GM18867 (cell line): ENCODE measurements at regions not wholly inside any gene's neighbourhood (a gene's known extent, or its start where the extent isn't known, plus 50 kb on each side); places are given as distances from the start of the nearest gene placed in this dataset.

Experiments
- ATAC-seq: cut with Tn5 transposase; IDR thresholded peaks from one replicate; pipeline ENCODE4 v1.9.1; 2021; ENCODE audit warnings: mild to moderate bottlenecking, moderate library complexity; ENCODE audit not compliant: unreplicated experiment

- ATAC-seq = no peak
Measured at GRCh38 chr22:49181431-49181830, 646.2 kb downstream of the BRD1 start.

- no peak for ATAC-seq
Measured at GRCh38 chr22:49180683-49181024, 647.0 kb downstream of the BRD1 start.

- ATAC-seq = no peak
Measured at GRCh38 chr22:49179886-49180682, 647.6 kb downstream of the BRD1 start.

DNA sequence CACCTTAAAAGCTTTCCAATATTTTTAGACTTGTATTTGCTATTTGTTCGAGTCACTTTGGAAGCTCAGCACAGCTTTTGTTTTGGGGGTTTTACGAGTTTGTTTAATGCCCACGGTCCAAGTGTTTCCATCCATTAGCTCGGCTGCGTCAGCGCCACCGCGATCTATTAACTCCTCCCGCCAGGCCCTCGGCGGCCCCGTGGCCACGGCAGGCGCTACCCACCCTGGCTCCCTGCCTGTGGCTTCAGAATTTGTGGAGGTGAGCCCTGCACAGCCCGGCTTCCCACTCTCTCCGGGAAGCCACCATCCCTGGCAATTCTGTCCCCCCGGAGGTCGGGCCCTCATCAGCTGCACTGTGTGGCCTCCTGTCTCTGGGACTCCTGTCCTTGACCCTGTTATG is 648.5 kb downstream of the BRD1 start:
- ATAC-seq = no peak

DNA sequence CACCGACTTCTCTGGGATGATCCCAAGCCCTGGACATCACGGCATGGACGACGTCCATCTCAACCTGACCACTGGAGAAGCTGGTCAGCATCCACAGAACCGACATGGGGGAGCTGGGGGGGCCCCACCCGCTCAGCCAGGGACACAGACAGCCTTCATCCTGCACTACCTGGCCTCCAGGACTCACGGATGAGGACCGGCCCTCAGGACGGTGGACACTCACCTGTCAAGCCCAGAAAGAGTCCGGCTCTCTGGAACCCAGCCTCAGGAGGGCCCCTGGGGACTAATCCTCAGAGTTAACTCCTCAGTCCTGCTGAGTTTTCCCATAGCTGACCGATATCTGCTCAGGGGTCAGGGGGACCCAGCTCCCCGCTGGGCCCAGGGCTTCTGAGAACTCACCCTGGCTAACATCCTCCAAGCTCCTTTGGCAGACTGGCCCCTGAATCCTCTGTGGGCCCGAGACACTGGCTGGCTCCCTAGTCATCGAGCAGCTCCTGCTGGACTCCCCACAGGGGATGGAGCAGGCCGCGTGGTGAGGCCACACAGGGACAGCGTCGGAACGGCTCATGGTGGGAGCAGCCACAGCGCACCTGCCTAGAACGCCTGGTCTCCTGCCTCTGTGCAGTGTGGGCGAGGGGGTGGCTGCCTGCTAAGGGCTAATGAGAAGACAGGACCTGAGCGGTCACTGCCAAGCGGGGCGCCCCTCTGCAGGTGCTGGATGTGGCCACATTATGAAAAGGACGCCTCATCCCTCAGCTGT is 649.2 kb downstream of the BRD1 start:
- no peak for ATAC-seq

- ATAC-seq = no peak
Measured at GRCh38 chr22:49177666-49178065, 650.0 kb downstream of the BRD1 start.

DNA sequence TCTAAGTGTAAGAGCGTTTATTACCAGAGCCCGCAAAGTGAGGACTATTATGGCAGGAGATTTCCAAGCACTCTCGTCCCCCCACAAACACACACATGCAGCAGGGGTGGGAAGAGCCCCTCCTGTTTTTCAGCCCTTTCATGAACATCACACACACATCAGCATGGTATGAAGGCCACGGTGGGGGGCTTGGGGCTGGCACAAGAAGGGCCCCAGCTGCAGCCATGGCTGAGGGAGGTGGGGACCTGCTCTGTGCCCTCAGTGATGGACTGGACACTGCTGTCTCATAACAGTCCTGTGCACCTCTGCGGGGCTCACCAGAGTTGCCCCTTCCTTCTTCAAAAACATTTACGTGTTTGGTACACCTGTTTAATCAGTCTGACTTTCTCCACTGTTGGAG is 650.7 kb downstream of the BRD1 start:
- no peak for ATAC-seq

GRCh38 chr22:49170053-49170452 is 657.6 kb downstream of the BRD1 start:
- ATAC-seq = no peak

DNA sequence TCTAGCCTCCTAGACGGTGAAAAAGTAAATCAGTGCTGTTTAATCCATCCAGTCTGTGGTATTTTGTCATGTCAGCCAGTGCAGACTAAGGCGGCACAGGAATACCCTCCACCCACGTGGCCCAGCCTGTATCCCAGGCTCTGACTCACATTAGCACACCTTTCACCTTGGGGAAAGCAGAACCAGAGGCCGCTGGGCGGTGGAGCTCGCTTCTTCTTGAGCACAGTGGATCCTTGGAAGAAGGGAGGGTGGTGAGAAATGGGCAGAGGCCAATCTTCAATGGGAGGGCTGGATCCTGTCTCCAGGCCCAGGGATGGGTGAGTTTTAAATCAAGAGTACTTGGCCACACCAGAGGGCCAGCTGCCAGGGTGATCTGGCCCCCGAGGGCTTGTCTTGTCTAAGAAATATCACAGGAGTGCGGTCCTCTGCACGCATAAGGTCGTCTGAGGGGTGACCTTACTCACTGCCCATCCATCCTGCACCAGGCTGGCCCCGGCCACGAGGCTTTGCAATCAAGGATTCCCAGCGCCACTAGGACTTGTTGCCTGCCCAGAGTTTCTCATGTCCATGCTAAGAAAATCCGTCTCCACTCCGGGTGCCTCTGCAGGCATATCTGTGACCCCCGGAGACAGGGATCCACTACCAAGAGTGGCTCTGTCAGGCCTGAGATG is 658.5 kb downstream of the BRD1 start:
- ATAC-seq = no peak

DNA sequence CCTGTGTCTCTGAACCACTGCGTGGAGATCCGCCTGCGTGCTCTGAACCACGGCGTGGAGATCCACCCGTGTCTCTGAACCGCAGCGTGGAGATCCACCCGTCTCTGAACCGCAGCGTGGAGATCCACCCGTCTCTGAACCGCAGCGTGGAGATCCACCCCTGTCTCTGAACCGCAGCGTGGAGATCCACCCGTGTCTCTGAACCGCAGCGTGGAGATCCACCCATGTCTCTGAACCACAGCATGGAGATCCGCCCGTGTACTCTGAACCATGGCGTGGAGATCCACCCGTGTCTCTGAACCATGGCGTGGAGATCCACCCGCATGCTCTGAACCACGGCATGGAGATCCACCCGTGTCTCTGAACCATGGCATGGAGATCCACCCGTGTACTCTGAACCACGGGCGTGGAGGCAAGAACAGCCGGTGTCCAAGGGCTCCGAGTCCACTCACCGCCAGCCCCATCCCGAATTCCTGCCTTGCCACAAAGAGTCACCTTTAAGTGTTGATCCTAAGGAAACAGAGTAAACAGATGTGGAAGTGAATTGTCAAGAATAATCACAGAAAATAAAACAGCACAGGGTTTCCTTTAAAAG is 659.4 kb downstream of the BRD1 start:
- ATAC-seq = no peak

DNA sequence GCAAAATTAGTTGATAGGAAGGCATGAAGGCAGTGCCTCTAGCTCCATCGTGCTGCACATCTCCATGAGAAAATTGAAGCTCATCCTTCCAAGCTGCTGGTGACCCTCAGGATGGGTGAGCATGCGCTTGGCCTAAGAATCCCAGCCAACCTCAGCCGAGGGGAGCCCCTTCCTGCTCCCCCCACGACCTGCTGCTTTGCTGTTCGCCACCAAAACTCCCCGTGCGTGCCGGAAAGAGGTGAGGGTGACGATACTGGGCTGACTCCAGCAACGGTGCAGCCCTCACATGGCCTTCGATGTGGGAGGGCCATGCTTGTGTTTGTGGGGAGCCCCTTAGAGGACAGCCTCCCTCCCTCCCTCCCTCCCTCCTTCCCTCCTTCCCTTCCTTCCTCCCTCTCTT is 660.9 kb downstream of the BRD1 start:
- no peak for ATAC-seq

GRCh38 chr22:49166211-49166610 is 661.5 kb downstream of the BRD1 start:
- ATAC-seq = no peak

- ATAC-seq = no peak
Measured at GRCh38 chr22:49164773-49165320, 662.8 kb downstream of the BRD1 start.

- ATAC-seq = no peak
Measured at GRCh38 chr22:49163960-49164690, 663.5 kb downstream of the BRD1 start.

DNA sequence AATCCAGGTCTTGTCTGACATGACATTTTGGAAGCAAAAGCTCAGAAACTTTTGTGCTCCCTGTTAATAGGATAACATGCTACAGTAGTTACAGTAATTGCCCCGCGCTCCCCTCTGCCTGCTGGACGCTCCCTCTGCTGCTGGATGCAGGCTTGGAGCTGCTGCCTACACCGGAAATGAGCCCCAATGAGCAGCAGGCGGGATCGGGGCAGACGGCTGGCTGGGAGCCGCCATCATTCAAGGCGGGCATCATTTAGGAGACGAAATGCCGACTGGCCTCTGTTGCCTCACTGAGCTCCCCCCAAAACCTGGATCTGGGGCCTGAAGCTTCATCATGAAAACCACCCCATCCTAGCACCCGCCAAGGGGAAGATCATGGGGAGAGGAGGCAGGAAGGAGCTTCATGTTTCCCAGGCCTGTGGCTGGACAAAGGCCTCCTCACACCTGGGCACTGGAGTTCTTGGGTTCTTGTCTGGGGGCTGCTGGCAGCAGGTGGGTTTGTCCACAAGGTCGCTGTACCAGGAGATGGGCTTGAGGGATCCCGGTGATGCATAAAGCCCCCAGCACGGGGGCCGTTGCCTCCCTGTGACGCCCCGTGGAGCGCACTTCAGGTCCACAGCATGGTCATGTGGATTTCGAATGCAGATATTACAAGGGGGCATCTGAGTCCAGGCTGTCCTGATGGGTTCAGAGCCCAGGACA is 664.3 kb downstream of the BRD1 start:
- no peak for ATAC-seq

DNA sequence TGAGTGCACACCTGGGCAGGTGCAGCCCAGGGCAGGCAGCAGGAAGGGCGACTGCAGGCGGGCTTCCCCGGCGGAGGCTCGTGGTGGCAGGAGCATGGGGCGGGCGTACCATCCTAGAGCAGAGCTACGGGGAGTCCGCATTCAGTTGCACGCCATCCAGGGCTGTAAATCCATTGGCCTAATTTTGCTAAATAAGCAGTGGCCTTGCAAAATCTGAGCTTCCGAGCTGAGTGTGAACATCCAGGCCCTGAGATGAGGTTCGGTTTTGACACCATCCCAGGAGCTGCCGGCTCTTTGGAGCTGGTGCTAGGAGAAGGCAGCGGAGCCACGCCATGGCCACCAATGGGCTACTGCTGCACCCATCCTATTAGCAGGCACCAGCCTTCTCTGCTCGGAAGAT is 664.8 kb downstream of the BRD1 start:
- ATAC-seq = no peak

GRCh38 chr22:49161002-49161850 is 666.4 kb downstream of the BRD1 start:
- ATAC-seq = no peak

GRCh38 chr22:49160261-49161001 is 667.2 kb downstream of the BRD1 start:
- ATAC-seq = no peak
